Upper lobe of left lung (tissue), 4 donors: ENCODE measurements at regions not wholly inside any gene's neighbourhood (a gene's known extent, or its start where the extent isn't known, plus 50 kb on each side); places are given as distances from the start of the nearest gene placed in this dataset.

Experiments used
- POLR2A ChIP-seq, 4 donors: fragments of 450-650 bp; IDR thresholded peaks; one replicate each; pipeline ENCODE4 v1.5.1; 2016 to 2017; ENCODE audit warnings: antibody characterized with exemption in 4 of 4, mild to moderate bottlenecking in 2 of 4
- TF ChIP-seq, protein P1 (sequence below), 6 experiments: fragments of 450-650 bp in 4 of 6; fragments of 200-600 bp in 2 of 6; sonication (generic) in 2 of 6; IDR thresholded peaks; one replicate each; pipeline ENCODE4 v1.5.1; 2016 to 2019; ENCODE audit warnings: antibody characterized with exemption in 6 of 6

DNA sequence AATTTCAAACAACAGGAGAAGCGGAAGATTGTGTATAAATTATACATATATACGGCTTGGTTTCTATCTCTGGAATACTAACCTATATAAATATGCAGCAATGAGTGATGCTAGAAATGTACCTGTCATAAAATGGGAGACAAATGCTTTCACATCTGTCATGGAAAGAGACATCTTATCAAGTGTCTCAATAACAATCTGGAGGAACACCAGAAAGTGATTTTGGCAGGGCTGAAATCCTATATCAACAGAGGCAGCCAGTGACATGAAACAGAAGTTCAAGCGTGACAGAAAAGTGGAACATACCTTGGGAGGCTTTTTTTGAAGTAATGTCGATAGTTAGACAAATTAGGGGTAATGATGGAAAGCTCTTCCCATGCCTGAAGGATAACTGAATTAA is 834.6 kb downstream of the JRKL start:
- TF ChIP-seq, protein P1, sequence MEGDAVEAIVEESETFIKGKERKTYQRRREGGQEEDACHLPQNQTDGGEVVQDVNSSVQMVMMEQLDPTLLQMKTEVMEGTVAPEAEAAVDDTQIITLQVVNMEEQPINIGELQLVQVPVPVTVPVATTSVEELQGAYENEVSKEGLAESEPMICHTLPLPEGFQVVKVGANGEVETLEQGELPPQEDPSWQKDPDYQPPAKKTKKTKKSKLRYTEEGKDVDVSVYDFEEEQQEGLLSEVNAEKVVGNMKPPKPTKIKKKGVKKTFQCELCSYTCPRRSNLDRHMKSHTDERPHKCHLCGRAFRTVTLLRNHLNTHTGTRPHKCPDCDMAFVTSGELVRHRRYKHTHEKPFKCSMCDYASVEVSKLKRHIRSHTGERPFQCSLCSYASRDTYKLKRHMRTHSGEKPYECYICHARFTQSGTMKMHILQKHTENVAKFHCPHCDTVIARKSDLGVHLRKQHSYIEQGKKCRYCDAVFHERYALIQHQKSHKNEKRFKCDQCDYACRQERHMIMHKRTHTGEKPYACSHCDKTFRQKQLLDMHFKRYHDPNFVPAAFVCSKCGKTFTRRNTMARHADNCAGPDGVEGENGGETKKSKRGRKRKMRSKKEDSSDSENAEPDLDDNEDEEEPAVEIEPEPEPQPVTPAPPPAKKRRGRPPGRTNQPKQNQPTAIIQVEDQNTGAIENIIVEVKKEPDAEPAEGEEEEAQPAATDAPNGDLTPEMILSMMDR (IDR thresholded peaks at IDR 0.05): no peak
- TF ChIP-seq POLR2A (IDR thresholded peaks at IDR 0.05): no peak
